H9 (cell line): ENCODE measurements at regions not wholly inside any gene's neighbourhood (a gene's known extent, or its start where the extent isn't known, plus 50 kb on each side); places are given as distances from the start of the nearest gene placed in this dataset.

Experiments used
- DNase-seq: peaks from one replicate; pipeline ENCODE4 v3.0.0-alpha.2; 2017
- H2AFZ ChIP-seq: one replicate; pipeline ENCODE4 v1.6.1; 2013; ENCODE audit warnings: mild to moderate bottlenecking, low read length, control low read depth, moderate library complexity
- H2AK5ac ChIP-seq: 2 replicates; pipeline ENCODE4 v1.6.1; 2013; ENCODE audit warnings: low read length, control low read depth, mixed read lengths; ENCODE audit not compliant: insufficient read length
- H2BK120ac ChIP-seq: one replicate; pipeline ENCODE4 v1.6.1; 2013; ENCODE audit warnings: low read depth, mild to moderate bottlenecking, low read length, control low read depth, inconsistent platforms; ENCODE audit not compliant: poor library complexity, severe bottlenecking
- H2BK12ac ChIP-seq: 2 replicates; pipeline ENCODE4 v1.6.1; 2013; ENCODE audit warnings: low read length, control low read depth, mixed read lengths, low read depth; ENCODE audit not compliant: insufficient read length
- H2BK15ac ChIP-seq: 2 replicates; pipeline ENCODE4 v1.6.1; 2013; ENCODE audit warnings: low read depth, low read length, control low read depth
- H2BK20ac ChIP-seq: one replicate; pipeline ENCODE4 v1.6.1; 2013; ENCODE audit warnings: low read depth, mild to moderate bottlenecking, low read length, control low read depth, inconsistent platforms; ENCODE audit not compliant: poor library complexity, severe bottlenecking
- H2BK5ac ChIP-seq: 2 replicates; pipeline ENCODE4 v1.6.1; 2013; ENCODE audit warnings: low read length, control low read depth, mixed read lengths; ENCODE audit not compliant: insufficient read length
- H3K14ac ChIP-seq: 2 replicates; pipeline ENCODE4 v1.6.1; 2013; ENCODE audit warnings: low read length, control low read depth; ENCODE audit not compliant: insufficient read depth
- H3K18ac ChIP-seq: 2 replicates; pipeline ENCODE4 v1.6.1; 2013; ENCODE audit warnings: low read depth, mild to moderate bottlenecking, mixed read lengths, low read length, control low read depth; ENCODE audit not compliant: insufficient read length
- H3K23ac ChIP-seq: 2 replicates; pipeline ENCODE4 v1.6.1; 2013; ENCODE audit warnings: low read length, control low read depth, mixed read lengths, low read depth; ENCODE audit not compliant: insufficient read length
- H3K23me2 ChIP-seq: 2 replicates; pipeline ENCODE4 v1.6.1; 2013; ENCODE audit warnings: low read depth, mild to moderate bottlenecking, mixed read lengths, low read length, control low read depth; ENCODE audit not compliant: insufficient read length, poor library complexity, severe bottlenecking
- H3K27ac ChIP-seq: 2 replicates; pipeline ENCODE4 v1.5.1; 2013; ENCODE audit warnings: low read length, control low read depth, mixed read lengths, low read depth; ENCODE audit not compliant: insufficient read length
- H3K27me3 ChIP-seq: 2 replicates; pipeline ENCODE4 v1.6.1; 2013; ENCODE audit warnings: low read length, control low read depth, inconsistent platforms; ENCODE audit not compliant: insufficient read depth
- H3K4ac ChIP-seq: 2 replicates; pipeline ENCODE4 v1.6.1; 2013; ENCODE audit warnings: low read depth, mild to moderate bottlenecking, control low read depth, inconsistent platforms, low read length, moderate library complexity
- H3K4me1 ChIP-seq: 2 replicates; pipeline ENCODE4 v1.6.1; 2013; ENCODE audit warnings: low read length, control low read depth, inconsistent platforms; ENCODE audit not compliant: insufficient read depth
- H3K4me2 ChIP-seq: 2 replicates; pipeline ENCODE4 v1.6.1; 2013; ENCODE audit warnings: low read length, control low read depth, mixed read lengths; ENCODE audit not compliant: insufficient read length, insufficient read depth
- H3K56ac ChIP-seq: 2 replicates; pipeline ENCODE4 v1.6.1; 2013; ENCODE audit warnings: low read depth, mild to moderate bottlenecking, mixed read lengths, low read length, control low read depth; ENCODE audit not compliant: insufficient read length
- H3K79me1 ChIP-seq: 2 replicates; pipeline ENCODE4 v1.6.1; 2013; ENCODE audit warnings: low read depth, mild to moderate bottlenecking, moderate library complexity, low read length, control low read depth, inconsistent platforms; ENCODE audit not compliant: insufficient read depth, poor library complexity, severe bottlenecking
- H3K79me2 ChIP-seq: 2 replicates; pipeline ENCODE4 v1.6.1; 2013; ENCODE audit warnings: low read length, control low read depth, inconsistent platforms; ENCODE audit not compliant: insufficient read depth
- H3K9ac ChIP-seq: 2 replicates; pipeline ENCODE4 v1.6.1; 2013; ENCODE audit warnings: low read length, control low read depth, mixed read lengths; ENCODE audit not compliant: insufficient read length; ENCODE audit errors: extremely low read depth
- H3K9me3 ChIP-seq: one replicate; pipeline ENCODE4 v1.6.1; 2013; ENCODE audit warnings: low read depth, low read length, inconsistent platforms; ENCODE audit not compliant: control insufficient read depth
- H3T11ph ChIP-seq: one replicate; pipeline ENCODE4 v1.6.1; 2013; ENCODE audit warnings: mild to moderate bottlenecking, low read length, control low read depth, inconsistent platforms
- H4K20me1 ChIP-seq: one replicate; pipeline ENCODE4 v1.6.1; 2013; ENCODE audit not compliant: control insufficient read depth, insufficient read length, insufficient read depth
- H4K5ac ChIP-seq: 2 replicates; pipeline ENCODE4 v1.6.1; 2013; ENCODE audit warnings: low read depth, mild to moderate bottlenecking, mixed read lengths, low read length, control low read depth; ENCODE audit not compliant: insufficient read length
- H4K8ac ChIP-seq: replicated peaks from 2 replicates; pipeline ENCODE4 v1.6.1; 2013; ENCODE audit warnings: low read length, control low read depth, mixed read lengths, low read depth; ENCODE audit not compliant: insufficient read length
- H4K91ac ChIP-seq: 2 replicates; pipeline ENCODE4 v1.6.1; 2013; ENCODE audit warnings: low read depth, mild to moderate bottlenecking, moderate library complexity, mixed read lengths, low read length, control low read depth; ENCODE audit not compliant: insufficient read length
- H3K27ac Mint-ChIP-seq, 3 experiments: 2 replicates in 2 of 3; 3 replicates in 1 of 3; pipeline ENCODE4 v1.8.0; 2020 to 2021; ENCODE audit warnings: mixed read lengths in 3 of 3, mild to moderate bottlenecking in 1 of 3, moderate library complexity in 1 of 3
- H3K27me3 Mint-ChIP-seq: 2 replicates; pipeline ENCODE4 v1.8.0; 2021; ENCODE audit warnings: low read depth, mild to moderate bottlenecking, moderate library complexity, mixed read lengths
- H3K36me3 Mint-ChIP-seq, 3 experiments: 2 replicates in 2 of 3; 3 replicates in 1 of 3; pipeline ENCODE4 v1.8.0; 2020 to 2021; ENCODE audit warnings: low read depth in 3 of 3, mixed read lengths in 3 of 3; ENCODE audit not compliant: insufficient read depth in 1 of 3
- H3K4me1 Mint-ChIP-seq, 2 experiments: 2 replicates each; pipeline ENCODE4 v1.8.0; 2020; ENCODE audit warnings: mixed read lengths in 2 of 2
- H3K4me3 Mint-ChIP-seq, 2 experiments: 2 replicates in 1 of 2; 3 replicates in 1 of 2; pipeline ENCODE4 v1.8.0; 2020 to 2021; ENCODE audit warnings: mild to moderate bottlenecking in 2 of 2, mixed read lengths in 2 of 2, moderate library complexity in 1 of 2
- H3K9me3 Mint-ChIP-seq, 2 experiments: 2 replicates in 1 of 2; 3 replicates in 1 of 2; pipeline ENCODE4 v1.8.0; 2020; ENCODE audit warnings: mild to moderate bottlenecking in 2 of 2, mixed read lengths in 2 of 2, moderate library complexity in 1 of 2
- WGBS: extraction: QIAGEN DNeasy Blood & Tissue Kit; methylation state at CpG from one replicate; pipeline ENCODE4 v1.1.7; 2013; ENCODE audit warnings: missing lambda C conversion rate, low lambda C conversion rate, mixed read lengths; ENCODE audit not compliant: insufficient read length; ENCODE audit errors: extremely low coverage; 5-methylcytosine and 5-hydroxymethylcytosine counted together
- TF ChIP-seq, protein P1 (sequence below): fragments of 200-600 bp; sonication (generic); conservative IDR thresholded peaks from 3 replicates; pipeline ENCODE4 v1.8.0; 2021; ENCODE audit warnings: antibody characterized with exemption, mild to moderate bottlenecking

DNA sequence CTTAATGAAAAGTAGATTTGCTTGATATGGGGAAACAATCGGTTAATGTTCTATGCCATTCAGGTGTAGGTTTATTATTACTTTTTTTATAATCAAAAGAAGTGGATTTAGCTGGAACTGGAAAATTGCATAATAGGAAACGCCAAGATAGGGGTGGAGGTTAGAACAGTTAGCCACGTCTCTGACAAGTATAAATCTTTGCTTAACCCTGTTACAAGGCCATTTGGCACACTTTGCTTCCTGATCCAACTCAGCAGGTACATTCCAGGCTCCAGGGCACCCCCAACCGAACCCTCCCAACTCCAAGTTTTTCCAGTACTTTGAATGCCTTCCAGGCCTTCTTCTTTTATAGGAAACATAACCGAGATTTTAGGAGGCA is 50.6 kb upstream of the ACSL4 start:
- no peak overlapping the region for H3K56ac ChIP-seq
- no peak overlapping the region for H4K91ac ChIP-seq
- H3K79me2 ChIP-seq: no peaks in the 10 kb centered on the region
- no peaks in the 10 kb centered on the region for H3K27me3 ChIP-seq
- H2BK12ac ChIP-seq: no peak overlapping the region
- no peaks in the 10 kb centered on the region for H4K20me1 ChIP-seq
- H4K5ac ChIP-seq: no peak overlapping the region
- H3K14ac ChIP-seq: no peak overlapping the region
- H3K79me1 ChIP-seq: no peaks in the 10 kb centered on the region
- no peak for DNase-seq
- H3K9me3 ChIP-seq: no peaks in the 10 kb centered on the region
- TF ChIP-seq, protein P1, sequence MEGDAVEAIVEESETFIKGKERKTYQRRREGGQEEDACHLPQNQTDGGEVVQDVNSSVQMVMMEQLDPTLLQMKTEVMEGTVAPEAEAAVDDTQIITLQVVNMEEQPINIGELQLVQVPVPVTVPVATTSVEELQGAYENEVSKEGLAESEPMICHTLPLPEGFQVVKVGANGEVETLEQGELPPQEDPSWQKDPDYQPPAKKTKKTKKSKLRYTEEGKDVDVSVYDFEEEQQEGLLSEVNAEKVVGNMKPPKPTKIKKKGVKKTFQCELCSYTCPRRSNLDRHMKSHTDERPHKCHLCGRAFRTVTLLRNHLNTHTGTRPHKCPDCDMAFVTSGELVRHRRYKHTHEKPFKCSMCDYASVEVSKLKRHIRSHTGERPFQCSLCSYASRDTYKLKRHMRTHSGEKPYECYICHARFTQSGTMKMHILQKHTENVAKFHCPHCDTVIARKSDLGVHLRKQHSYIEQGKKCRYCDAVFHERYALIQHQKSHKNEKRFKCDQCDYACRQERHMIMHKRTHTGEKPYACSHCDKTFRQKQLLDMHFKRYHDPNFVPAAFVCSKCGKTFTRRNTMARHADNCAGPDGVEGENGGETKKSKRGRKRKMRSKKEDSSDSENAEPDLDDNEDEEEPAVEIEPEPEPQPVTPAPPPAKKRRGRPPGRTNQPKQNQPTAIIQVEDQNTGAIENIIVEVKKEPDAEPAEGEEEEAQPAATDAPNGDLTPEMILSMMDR: no peak
- Mint-ChIP-seq H3K9me3 (no peaks in the 10 kb centered on the region), H3K4me1 (peaks cover 3 to 8% of the 10 kb centered on the region in 2 experiments), H3K36me3 (no peaks in the 10 kb centered on the region), H3K4me3 (no peak overlapping the region), H3K27me3 (no peaks in the 10 kb centered on the region), H3K27ac (no peak overlapping the region; a peak in 1 of 7 replicates)
- no peak overlapping the region for H2AFZ ChIP-seq
- no peak overlapping the region for H4K8ac ChIP-seq
- H3K4me1 ChIP-seq: no peaks in the 10 kb centered on the region
- H3K27ac ChIP-seq: no peak overlapping the region
- no peak overlapping the region for H2BK20ac ChIP-seq
- H3T11ph ChIP-seq: no peak overlapping the region
- no peak overlapping the region for H2AK5ac ChIP-seq
- H3K9ac ChIP-seq: no peak overlapping the region
- no peak overlapping the region for H3K4me2 ChIP-seq
- H2BK120ac ChIP-seq: no peak overlapping the region
- H3K18ac ChIP-seq: no peak overlapping the region
- no CpG with 5 or more reads among the region's 5 CpGs for WGBS
- no peak overlapping the region for H3K4ac ChIP-seq
- no peak overlapping the region for H2BK5ac ChIP-seq
- H3K23me2 ChIP-seq: no peaks in the 10 kb centered on the region
- H3K23ac ChIP-seq: no peak overlapping the region
- H2BK15ac ChIP-seq: no peak overlapping the region
